ENCODE measurements at regions not wholly inside any gene's neighbourhood (a gene's known extent, or its start where the extent isn't known, plus 50 kb on each side); places are given as distances from the start of the nearest gene placed in this dataset.

DNA sequence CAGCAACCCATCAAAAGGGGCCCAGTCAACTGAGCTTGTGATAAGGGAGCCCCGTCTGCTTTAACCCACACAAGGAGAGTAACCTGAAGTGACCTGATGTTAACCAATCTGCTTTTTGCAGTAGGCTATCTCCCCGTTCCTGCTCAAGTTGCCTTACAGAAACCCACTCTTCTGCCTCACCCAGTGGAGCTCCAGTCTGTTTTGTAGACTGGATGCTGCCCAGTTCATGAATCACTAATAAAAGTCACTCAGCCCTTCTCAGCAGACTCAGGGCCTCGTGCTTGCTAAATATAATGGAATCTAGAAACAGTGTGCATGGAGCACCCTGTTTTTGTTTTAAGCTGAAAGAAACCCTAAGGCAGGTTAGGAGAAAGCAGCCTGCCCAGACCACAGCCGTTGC, 312.3 kb downstream of the FBXW7 start (continued):
- TF ChIP-seq, protein P1, sequence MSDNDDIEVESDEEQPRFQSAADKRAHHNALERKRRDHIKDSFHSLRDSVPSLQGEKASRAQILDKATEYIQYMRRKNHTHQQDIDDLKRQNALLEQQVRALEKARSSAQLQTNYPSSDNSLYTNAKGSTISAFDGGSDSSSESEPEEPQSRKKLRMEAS (IDR thresholded peaks at IDR 0.05): no peak

DNA sequence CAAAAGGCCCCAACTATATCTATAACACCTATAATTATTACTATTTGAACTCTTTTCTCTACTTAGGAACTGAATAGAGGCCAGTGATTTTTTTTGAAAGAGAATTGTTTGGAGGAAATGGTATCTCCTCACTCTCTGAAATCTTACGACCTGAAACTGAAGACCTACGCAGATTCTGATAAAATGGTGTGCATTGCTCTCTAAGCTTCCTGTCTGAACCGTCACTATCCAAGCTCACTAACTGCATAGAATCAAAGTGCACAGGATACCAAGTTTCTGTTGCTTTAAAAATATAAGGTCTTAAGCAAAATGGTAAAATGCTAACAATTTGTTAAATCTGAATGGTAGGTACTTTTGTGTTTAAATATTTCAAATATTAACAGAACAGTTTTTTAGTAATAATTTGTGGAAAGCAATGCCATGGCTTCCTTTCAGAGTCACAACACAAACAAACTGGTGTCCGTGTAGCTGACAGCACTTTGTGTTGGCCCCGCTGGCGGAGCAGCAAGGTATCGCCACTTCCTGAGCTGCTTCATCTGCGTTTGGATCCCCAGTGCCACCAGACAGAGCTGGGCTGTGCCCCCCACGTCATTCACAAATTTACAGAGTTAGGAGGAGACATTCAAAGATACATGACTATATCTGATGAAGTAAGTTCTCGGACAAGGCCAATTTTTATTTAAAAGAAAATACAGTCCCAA, 313.9 kb downstream of the FBXW7 start:
- Histone ChIP-seq H2AFZ (ENCODE audit: low read depth, low read length, poor library complexity, severe bottlenecking) (no peak overlapping the region), H3K9me2 (ENCODE audit: insufficient read depth) (no peaks in the 10 kb centered on the region), H3K4me1 (ENCODE audit: control insufficient read depth in 1 of 2, insufficient read depth in 2 of 2, low read length in 2 of 2) (peaks cover 0 to 5% of the 10 kb centered on the region in 2 experiments; a peak in 2 of 4 replicates), H3K4me2 (ENCODE audit: low read length) (no peak overlapping the region), H3K36me3 (ENCODE audit: control insufficient read depth in 1 of 2, insufficient read depth in 2 of 2, low read length in 2 of 2) (no peaks in the 10 kb centered on the region), H4K20me1 (ENCODE audit: insufficient read depth) (no peaks in the 10 kb centered on the region), H3K4me3 (replicated peaks in 1 of 2; ENCODE audit: low read depth in 1 of 2, low read length in 2 of 2) (no peak overlapping the region), H3K9me3 (ENCODE audit: control insufficient read depth in 1 of 2, insufficient read depth in 1 of 2, low read depth in 1 of 2, low read length in 2 of 2) (no peaks in the 10 kb centered on the region), H3K9ac (ENCODE audit: low read length) (no peak overlapping the region), H3K79me2 (ENCODE audit: insufficient read depth, low read length) (no peaks in the 10 kb centered on the region), H3K27ac (ENCODE audit: low read depth, low read length) (no peak overlapping the region), H3K27me3 (ENCODE audit: insufficient read depth, low read length) (no peaks in the 10 kb centered on the region)
- intact Hi-C loops (cut with micrococcal nuclease): no loop called here
- BruUV-seq (replicated peaks): no TSS peak
- ChIA-PET POLR2A (no interaction called here), CTCF (no interaction called here), RAD21 (ENCODE audit: low non-redundant PET in 1 of 2, low total read pairs in 2 of 2, uncharacterized antibody in 2 of 2, unreplicated experiment in 2 of 2) (no interaction called here)
- TF ChIP-seq EGR1 (IDR thresholded peaks at IDR 0.05; ENCODE audit: low read depth) (no peak), SIN3A (IDR thresholded peaks at IDR 0.05; ENCODE audit: low read depth) (no peak), CEBPB (IDR thresholded peaks at IDR 0.05; ENCODE audit: low read depth) (no peak), ZFX (IDR thresholded peaks at IDR 0.05) (no peak), POLR2A (IDR thresholded peaks at IDR 0.05; ENCODE audit: borderline replicate concordance, extremely low read depth, insufficient read depth, insufficient read length) (no peak), RAD21 (IDR thresholded peaks at IDR 0.05; ENCODE audit: low read depth) (no peak), ZNF274 (IDR thresholded peaks at IDR 0.05; ENCODE audit: low read depth, low read length) (no peak), SP1 (IDR thresholded peaks at IDR 0.05; ENCODE audit: low read depth) (no peak), FOSL1 (IDR thresholded peaks at IDR 0.05; ENCODE audit: low read depth) (no peak), JUND (IDR thresholded peaks at IDR 0.05) (no peak)
- TF ChIP-seq, protein P2, sequence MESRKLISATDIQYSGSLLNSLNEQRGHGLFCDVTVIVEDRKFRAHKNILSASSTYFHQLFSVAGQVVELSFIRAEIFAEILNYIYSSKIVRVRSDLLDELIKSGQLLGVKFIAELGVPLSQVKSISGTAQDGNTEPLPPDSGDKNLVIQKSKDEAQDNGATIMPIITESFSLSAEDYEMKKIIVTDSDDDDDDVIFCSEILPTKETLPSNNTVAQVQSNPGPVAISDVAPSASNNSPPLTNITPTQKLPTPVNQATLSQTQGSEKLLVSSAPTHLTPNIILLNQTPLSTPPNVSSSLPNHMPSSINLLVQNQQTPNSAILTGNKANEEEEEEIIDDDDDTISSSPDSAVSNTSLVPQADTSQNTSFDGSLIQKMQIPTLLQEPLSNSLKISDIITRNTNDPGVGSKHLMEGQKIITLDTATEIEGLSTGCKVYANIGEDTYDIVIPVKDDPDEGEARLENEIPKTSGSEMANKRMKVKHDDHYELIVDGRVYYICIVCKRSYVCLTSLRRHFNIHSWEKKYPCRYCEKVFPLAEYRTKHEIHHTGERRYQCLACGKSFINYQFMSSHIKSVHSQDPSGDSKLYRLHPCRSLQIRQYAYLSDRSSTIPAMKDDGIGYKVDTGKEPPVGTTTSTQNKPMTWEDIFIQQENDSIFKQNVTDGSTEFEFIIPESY (IDR thresholded peaks at IDR 0.05; ENCODE audit: extremely low read depth, insufficient replicate concordance, low read length): no peak
- TF ChIP-seq, protein P3, sequence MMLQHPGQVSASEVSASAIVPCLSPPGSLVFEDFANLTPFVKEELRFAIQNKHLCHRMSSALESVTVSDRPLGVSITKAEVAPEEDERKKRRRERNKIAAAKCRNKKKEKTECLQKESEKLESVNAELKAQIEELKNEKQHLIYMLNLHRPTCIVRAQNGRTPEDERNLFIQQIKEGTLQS (IDR thresholded peaks at IDR 0.05): no peak
- DNase-seq (ENCODE audit: low read depth, low spot score): no peak
- no peak for ATAC-seq
